Breast epithelium (tissue), 3 donors: ENCODE measurements at regions not wholly inside any gene's neighbourhood (a gene's known extent, or its start where the extent isn't known, plus 50 kb on each side); places are given as distances from the start of the nearest gene placed in this dataset.

Source experiments
- POLR2A ChIP-seq: fragments of 450-650 bp; IDR thresholded peaks from one replicate; pipeline ENCODE4 v1.6.1; 2016; ENCODE audit warnings: antibody characterized with exemption, mild to moderate bottlenecking, moderate library complexity
- POLR2AphosphoS5 ChIP-seq, 3 donors: sonication (generic); formaldehyde crosslinking; IDR thresholded peaks; one replicate each; pipeline ENCODE4 v1.6.1; 2017; ENCODE audit warnings: antibody characterized with exemption in 3 of 3
- TF ChIP-seq, protein P1 (sequence below), 3 donors: fragments of 450-650 bp; IDR thresholded peaks; one replicate each; pipeline ENCODE4 v1.5.1; 2016 to 2017; ENCODE audit warnings: antibody characterized with exemption in 3 of 3, mild to moderate bottlenecking in 3 of 3, moderate library complexity in 3 of 3

DNA sequence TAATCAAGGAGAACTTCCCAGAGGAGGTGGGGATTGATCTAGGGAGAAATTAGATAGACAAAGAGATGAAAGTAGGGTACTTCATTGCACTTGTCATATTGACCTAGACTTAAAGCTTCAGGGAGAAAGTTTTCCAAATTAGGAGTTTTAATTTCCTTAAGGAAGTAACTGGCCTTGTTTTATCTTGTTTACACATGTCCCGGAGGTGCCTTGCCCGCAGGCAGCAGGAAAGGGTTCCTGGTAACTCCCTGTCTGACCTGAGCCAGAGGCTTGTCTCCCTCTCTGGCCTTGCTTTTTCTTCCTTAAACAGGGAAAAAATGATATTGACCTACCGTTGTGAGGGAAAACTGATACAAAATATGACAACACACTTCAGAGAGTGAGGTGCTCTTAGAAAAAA lies 181.6 kb downstream of the EVX1 start:
- TF ChIP-seq, protein P1, sequence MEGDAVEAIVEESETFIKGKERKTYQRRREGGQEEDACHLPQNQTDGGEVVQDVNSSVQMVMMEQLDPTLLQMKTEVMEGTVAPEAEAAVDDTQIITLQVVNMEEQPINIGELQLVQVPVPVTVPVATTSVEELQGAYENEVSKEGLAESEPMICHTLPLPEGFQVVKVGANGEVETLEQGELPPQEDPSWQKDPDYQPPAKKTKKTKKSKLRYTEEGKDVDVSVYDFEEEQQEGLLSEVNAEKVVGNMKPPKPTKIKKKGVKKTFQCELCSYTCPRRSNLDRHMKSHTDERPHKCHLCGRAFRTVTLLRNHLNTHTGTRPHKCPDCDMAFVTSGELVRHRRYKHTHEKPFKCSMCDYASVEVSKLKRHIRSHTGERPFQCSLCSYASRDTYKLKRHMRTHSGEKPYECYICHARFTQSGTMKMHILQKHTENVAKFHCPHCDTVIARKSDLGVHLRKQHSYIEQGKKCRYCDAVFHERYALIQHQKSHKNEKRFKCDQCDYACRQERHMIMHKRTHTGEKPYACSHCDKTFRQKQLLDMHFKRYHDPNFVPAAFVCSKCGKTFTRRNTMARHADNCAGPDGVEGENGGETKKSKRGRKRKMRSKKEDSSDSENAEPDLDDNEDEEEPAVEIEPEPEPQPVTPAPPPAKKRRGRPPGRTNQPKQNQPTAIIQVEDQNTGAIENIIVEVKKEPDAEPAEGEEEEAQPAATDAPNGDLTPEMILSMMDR (IDR thresholded peaks at IDR 0.05), result no peak
- no peak for TF ChIP-seq POLR2A
- TF ChIP-seq POLR2AphosphoS5 (IDR thresholded peaks at IDR 0.05), result no peak
